AG09319 (cell line): ENCODE measurements at regions not wholly inside any gene's neighbourhood (a gene's known extent, or its start where the extent isn't known, plus 50 kb on each side); places are given as distances from the start of the nearest gene placed in this dataset.
"Not testable (repeated sequence)": the region's sequence is repeated elsewhere in the genome, so short reads cannot be mapped to it uniquely, and the experiment has no call there.

Experiments
- DNase-seq: peaks from one replicate; pipeline ENCODE4 v3.0.0-alpha.2; 2010; ENCODE audit warnings: low read depth; ENCODE audit errors: extremely low read depth
- CTCF ChIP-seq: IDR thresholded peaks from 2 replicates; pipeline ENCODE4 v1.5.1; 2011; ENCODE audit warnings: low read depth, mild to moderate bottlenecking, inconsistent platforms, low read length, moderate library complexity

- no peak for DNase-seq
- TF ChIP-seq CTCF = no peak
Observed at GRCh38 chr15:61380270-61380669, 151.2 kb upstream of the RORA start.

GRCh38 chr15:61379005-61379404, 149.9 kb upstream of the RORA start:
- no peak for TF ChIP-seq CTCF
- DNase-seq = no peak

GRCh38 chr15:61376961-61377360, 147.9 kb upstream of the RORA start:
- no peak for TF ChIP-seq CTCF
- no peak for DNase-seq

- no peak for DNase-seq
- no peak for TF ChIP-seq CTCF
Observed at GRCh38 chr15:61376516-61376915, 147.4 kb upstream of the RORA start.

- no peak for DNase-seq
Observed at GRCh38 chr15:61374848-61375247, 145.7 kb upstream of the RORA start.

GRCh38 chr15:61367953-61368352, 138.9 kb upstream of the RORA start:
- DNase-seq = no peak
- TF ChIP-seq CTCF = no peak

More at GRCh38 chr15:61374848-61375247, 145.7 kb upstream of the RORA start:
- no peak for TF ChIP-seq CTCF

GRCh38 chr15:61364871-61365270, 135.8 kb upstream of the RORA start:
- TF ChIP-seq CTCF = no peak
- DNase-seq = no peak

- not testable (repeated sequence) for DNase-seq
Observed at GRCh38 chr15:61362912-61363311, 133.8 kb upstream of the RORA start.
